ENCODE measurements at regions not wholly inside any gene's neighbourhood (a gene's known extent, or its start where the extent isn't known, plus 50 kb on each side); places are given as distances from the start of the nearest gene placed in this dataset.
"Not testable (repeated sequence)": the region's sequence is repeated elsewhere in the genome, so short reads cannot be mapped to it uniquely, and the experiment has no call there.

- not testable (repeated sequence) for H3K27me3 ChIP-seq; H3K9me3 ChIP-seq (ENCODE audit: low read depth); H3K27ac ChIP-seq; H3K4me1 ChIP-seq (ENCODE audit: low read depth); H3K4me3 ChIP-seq; H3K36me3 ChIP-seq; DNase-seq (ENCODE audit: low read depth in 1 of 2, low spot score in 1 of 2)
Observed at GRCh38 chr4:82301390-82301789, 72.4 kb downstream of the HNRNPD start.

- Histone ChIP-seq H3K36me3 (no peaks in the 10 kb centered on the region), H3K27ac (no peak overlapping the region), H3K27me3 (no peaks in the 10 kb centered on the region), H3K4me1 (ENCODE audit: low read depth) (no peaks in the 10 kb centered on the region), H3K4me3 (no peak overlapping the region), H3K9me3 (ENCODE audit: low read depth) (no peaks in the 10 kb centered on the region)
- DNase-seq (ENCODE audit: low read depth in 1 of 2, low spot score in 1 of 2), result no peak
- TF ChIP-seq CTCF (IDR thresholded peaks at IDR 0.05; ENCODE audit: low read depth, low read length), result no peak
Observed at GRCh38 chr4:82293304-82293703, 80.5 kb downstream of the HNRNPD start.

- Histone ChIP-seq H3K27ac (no peak overlapping the region), H3K27me3 (no peaks in the 10 kb centered on the region), H3K4me3 (no peak overlapping the region), H3K4me1 (ENCODE audit: low read depth) (no peaks in the 10 kb centered on the region), H3K36me3 (no peaks in the 10 kb centered on the region), H3K9me3 (ENCODE audit: low read depth) (no peaks in the 10 kb centered on the region)
- no peak for DNase-seq (ENCODE audit: low read depth in 1 of 2, low spot score in 1 of 2)
- no peak for TF ChIP-seq CTCF (IDR thresholded peaks at IDR 0.05; ENCODE audit: low read depth, low read length)
Observed at GRCh38 chr4:82287720-82288119, 86.1 kb downstream of the HNRNPD start.

GRCh38 chr4:82284858-82285805, 88.7 kb downstream of the HNRNPD start:
- H3K9me3 ChIP-seq (ENCODE audit: low read depth), result no peaks in the 10 kb centered on the region
- no peaks in the 10 kb centered on the region for H3K36me3 ChIP-seq
- TF ChIP-seq CTCF (IDR thresholded peaks at IDR 0.05; ENCODE audit: low read depth, low read length), result peak; percentile 82
- H3K4me3 ChIP-seq, result peak overlapping the region; percentile 31
- peak; percentile 99 for DNase-seq (ENCODE audit: low read depth in 1 of 2, low spot score in 1 of 2)
- H3K4me1 ChIP-seq (ENCODE audit: low read depth), result no peaks in the 10 kb centered on the region
- H3K27me3 ChIP-seq, result no peaks in the 10 kb centered on the region
- peak overlapping the region; percentile 66 for H3K27ac ChIP-seq

GRCh38 chr4:82284475-82284857, 89.3 kb downstream of the HNRNPD start:
- H3K27me3 ChIP-seq, result no peaks in the 10 kb centered on the region
- peak in 1 of 2 donors; percentile 70 for DNase-seq (ENCODE audit: low read depth in 1 of 2, low spot score in 1 of 2)
- no peaks in the 10 kb centered on the region for H3K4me1 ChIP-seq (ENCODE audit: low read depth)
- H3K36me3 ChIP-seq, result no peaks in the 10 kb centered on the region
- H3K9me3 ChIP-seq (ENCODE audit: low read depth), result no peaks in the 10 kb centered on the region
- peak overlapping the region; percentile 66 for H3K27ac ChIP-seq
- peak overlapping the region; percentile 31 for H3K4me3 ChIP-seq
- TF ChIP-seq CTCF (IDR thresholded peaks at IDR 0.05; ENCODE audit: low read depth, low read length), result no peak

- Histone ChIP-seq H3K4me3 (no peak overlapping the region), H3K27ac (no peak overlapping the region), H3K27me3 (no peaks in the 10 kb centered on the region), H3K36me3 (no peaks in the 10 kb centered on the region), H3K9me3 (ENCODE audit: low read depth) (no peaks in the 10 kb centered on the region), H3K4me1 (ENCODE audit: low read depth) (no peaks in the 10 kb centered on the region)
- no peak for DNase-seq (ENCODE audit: low read depth in 1 of 2, low spot score in 1 of 2)
- TF ChIP-seq CTCF (IDR thresholded peaks at IDR 0.05; ENCODE audit: low read depth, low read length), result no peak
Observed at GRCh38 chr4:82282875-82283274, 90.9 kb downstream of the HNRNPD start.

GRCh38 chr4:82279550-82279949, 94.2 kb downstream of the HNRNPD start:
- H3K4me3 ChIP-seq; DNase-seq (ENCODE audit: low read depth in 1 of 2, low spot score in 1 of 2); H3K9me3 ChIP-seq (ENCODE audit: low read depth); H3K27me3 ChIP-seq; H3K4me1 ChIP-seq (ENCODE audit: low read depth); H3K27ac ChIP-seq; H3K36me3 ChIP-seq: not testable (repeated sequence)

Measured in cardiac muscle cell (in vitro differentiated cells and primary cell).